ENCODE measurements at regions not wholly inside any gene's neighbourhood (a gene's known extent, or its start where the extent isn't known, plus 50 kb on each side); places are given as distances from the start of the nearest gene placed in this dataset.

GRCh38 chr20:22214296-22214695, 370.1 kb downstream of the FOXA2 start:
- no peak for TF ChIP-seq POLR2A (IDR thresholded peaks at IDR 0.05)
- TF ChIP-seq CTCF (IDR thresholded peaks at IDR 0.05) = no peak
